ENCODE measurements at regions not wholly inside any gene's neighbourhood (a gene's known extent, or its start where the extent isn't known, plus 50 kb on each side); places are given as distances from the start of the nearest gene placed in this dataset.

GRCh38 chr14:44135972-44136371, 371.1 kb downstream of the FSCB start:
- Histone ChIP-seq H3K36me3 (ENCODE audit: control insufficient read depth, insufficient read depth, low read length) (no peaks in the 10 kb centered on the region), H3K4me1 (no peaks in the 10 kb centered on the region), H3K27me3 (replicated peaks; ENCODE audit: control insufficient read depth, insufficient read depth, low read length) (no peaks in the 10 kb centered on the region), H3K4me3 (ENCODE audit: low read depth, low read length) (no peak overlapping the region), H3K9me3 (no peaks in the 10 kb centered on the region)
- POLR2A ChIA-PET: no interaction called here
- Mint-ChIP-seq H3K27me3 (ENCODE audit: insufficient read depth, unreplicated experiment) (no peaks in the 10 kb centered on the region), H3K4me1 (ENCODE audit: low read depth, unreplicated experiment) (no peaks in the 10 kb centered on the region), H3K4me3 (ENCODE audit: unreplicated experiment) (no peak overlapping the region), H3K27ac (ENCODE audit: unreplicated experiment) (no peak overlapping the region), H3K9me3 (ENCODE audit: unreplicated experiment) (no peaks in the 10 kb centered on the region), H3K36me3 (ENCODE audit: insufficient read depth, unreplicated experiment) (no peaks in the 10 kb centered on the region)
- no TSS peak for BruUV-seq (replicated peaks)
- DNase-seq: no peak
- intact Hi-C loops (cut with micrococcal nuclease; ENCODE audit: unreplicated experiment): no loop called here
- TF ChIP-seq, protein P1, sequence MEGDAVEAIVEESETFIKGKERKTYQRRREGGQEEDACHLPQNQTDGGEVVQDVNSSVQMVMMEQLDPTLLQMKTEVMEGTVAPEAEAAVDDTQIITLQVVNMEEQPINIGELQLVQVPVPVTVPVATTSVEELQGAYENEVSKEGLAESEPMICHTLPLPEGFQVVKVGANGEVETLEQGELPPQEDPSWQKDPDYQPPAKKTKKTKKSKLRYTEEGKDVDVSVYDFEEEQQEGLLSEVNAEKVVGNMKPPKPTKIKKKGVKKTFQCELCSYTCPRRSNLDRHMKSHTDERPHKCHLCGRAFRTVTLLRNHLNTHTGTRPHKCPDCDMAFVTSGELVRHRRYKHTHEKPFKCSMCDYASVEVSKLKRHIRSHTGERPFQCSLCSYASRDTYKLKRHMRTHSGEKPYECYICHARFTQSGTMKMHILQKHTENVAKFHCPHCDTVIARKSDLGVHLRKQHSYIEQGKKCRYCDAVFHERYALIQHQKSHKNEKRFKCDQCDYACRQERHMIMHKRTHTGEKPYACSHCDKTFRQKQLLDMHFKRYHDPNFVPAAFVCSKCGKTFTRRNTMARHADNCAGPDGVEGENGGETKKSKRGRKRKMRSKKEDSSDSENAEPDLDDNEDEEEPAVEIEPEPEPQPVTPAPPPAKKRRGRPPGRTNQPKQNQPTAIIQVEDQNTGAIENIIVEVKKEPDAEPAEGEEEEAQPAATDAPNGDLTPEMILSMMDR (IDR thresholded peaks at IDR 0.05; ENCODE audit: insufficient read depth in 1 of 2, low read depth in 1 of 2, low read length in 1 of 2, severe bottlenecking in 1 of 2, unreplicated experiment in 1 of 2): no peak
- CTCF ChIA-PET: no interaction called here

- Histone ChIP-seq H3K36me3 (ENCODE audit: control insufficient read depth, insufficient read depth, low read length) (no peaks in the 10 kb centered on the region), H3K9me3 (no peaks in the 10 kb centered on the region), H3K4me1 (no peaks in the 10 kb centered on the region), H3K4me3 (ENCODE audit: low read depth, low read length) (no peak overlapping the region), H3K27me3 (replicated peaks; ENCODE audit: control insufficient read depth, insufficient read depth, low read length) (no peaks in the 10 kb centered on the region)
- Mint-ChIP-seq H3K36me3 (ENCODE audit: insufficient read depth, unreplicated experiment) (no peaks in the 10 kb centered on the region), H3K9me3 (ENCODE audit: unreplicated experiment) (no peaks in the 10 kb centered on the region), H3K27me3 (ENCODE audit: insufficient read depth, unreplicated experiment) (no peaks in the 10 kb centered on the region), H3K4me3 (ENCODE audit: unreplicated experiment) (no peak overlapping the region), H3K27ac (ENCODE audit: unreplicated experiment) (no peak overlapping the region), H3K4me1 (ENCODE audit: low read depth, unreplicated experiment) (no peaks in the 10 kb centered on the region)
- DNase-seq: no peak
- TF ChIP-seq, protein P1 (IDR thresholded peaks at IDR 0.05; ENCODE audit: insufficient read depth in 1 of 2, low read depth in 1 of 2, low read length in 1 of 2, severe bottlenecking in 1 of 2, unreplicated experiment in 1 of 2): no peak
- POLR2A ChIA-PET: no interaction called here
- BruUV-seq (replicated peaks): no TSS peak
- intact Hi-C loops (cut with micrococcal nuclease; ENCODE audit: unreplicated experiment): no loop called here
- CTCF ChIA-PET: no interaction called here
Observed at GRCh38 chr14:44131861-44132260, 375.2 kb downstream of the FSCB start.

DNA sequence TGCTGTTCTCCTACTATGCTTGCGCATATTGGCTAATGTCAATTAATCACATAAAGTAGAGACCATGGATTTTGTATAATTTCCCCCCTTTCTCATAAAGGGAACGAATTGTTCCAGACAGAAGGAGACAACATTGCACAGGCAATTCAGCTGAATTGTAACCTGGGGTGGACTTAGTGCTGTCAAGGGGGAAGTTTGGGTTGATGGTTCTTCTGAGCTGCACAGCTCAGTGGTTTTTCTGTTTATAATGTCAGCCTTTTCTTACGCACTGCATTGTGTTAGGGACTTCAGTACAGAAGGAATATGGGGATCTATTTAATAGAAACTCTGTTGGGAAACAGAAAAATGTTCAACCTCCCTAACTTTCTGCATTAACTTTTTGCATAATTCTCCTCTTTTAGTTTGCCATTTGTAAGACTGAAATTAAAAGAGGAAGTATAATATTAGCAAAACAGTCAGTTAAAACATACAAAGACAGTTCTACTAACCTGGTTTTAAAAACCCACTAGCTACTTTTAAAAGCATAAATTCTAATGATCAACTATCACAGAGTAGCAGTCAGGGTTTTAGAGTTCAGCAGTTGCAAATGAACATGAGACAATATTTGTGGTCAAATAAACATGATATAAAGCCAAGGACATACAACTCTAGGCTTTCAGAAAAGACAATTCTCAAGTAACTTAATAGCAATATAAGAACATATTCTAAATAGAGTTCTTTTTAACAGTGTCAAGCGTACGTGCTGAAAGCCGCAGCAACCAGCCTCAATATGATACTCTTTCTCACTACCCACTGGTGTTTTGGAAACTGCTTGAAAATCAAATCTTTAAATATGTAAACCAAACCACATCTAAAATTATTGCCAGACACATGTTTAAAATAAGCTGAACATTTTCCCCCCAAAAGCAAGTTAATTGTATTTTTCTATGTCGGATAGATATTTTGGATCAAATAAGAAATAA, 393.0 kb downstream of the FSCB start:
- ChIA-PET POLR2A (no interaction called here), CTCF (no interaction called here)
- BruUV-seq (replicated peaks): no TSS peak
- peaks cover 22% of the 10 kb centered on the region for H3K9me3 Mint-ChIP-seq (ENCODE audit: unreplicated experiment)
- DNase-seq: no peak
- no peak overlapping the region for H3K27ac Mint-ChIP-seq (ENCODE audit: unreplicated experiment)
- Histone ChIP-seq H3K4me1 (no peaks in the 10 kb centered on the region), H3K27me3 (replicated peaks; ENCODE audit: control insufficient read depth, insufficient read depth, low read length) (no peaks in the 10 kb centered on the region), H3K4me3 (ENCODE audit: low read depth, low read length) (no peak overlapping the region), H3K9me3 (peaks cover 3% of the 10 kb centered on the region; the same call in 1 of the 2 replicates), H3K36me3 (ENCODE audit: control insufficient read depth, insufficient read depth, low read length) (no peaks in the 10 kb centered on the region)
- intact Hi-C loops (cut with micrococcal nuclease; ENCODE audit: unreplicated experiment): no loop called here
- TF ChIP-seq, protein P1 (IDR thresholded peaks at IDR 0.05; ENCODE audit: insufficient read depth in 1 of 2, low read depth in 1 of 2, low read length in 1 of 2, severe bottlenecking in 1 of 2, unreplicated experiment in 1 of 2): no peak
- no peaks in the 10 kb centered on the region for H3K27me3 Mint-ChIP-seq (ENCODE audit: insufficient read depth, unreplicated experiment)
- H3K36me3 Mint-ChIP-seq (ENCODE audit: insufficient read depth, unreplicated experiment): no peaks in the 10 kb centered on the region
- H3K4me1 Mint-ChIP-seq (ENCODE audit: low read depth, unreplicated experiment): no peaks in the 10 kb centered on the region
- no peak overlapping the region for H3K4me3 Mint-ChIP-seq (ENCODE audit: unreplicated experiment)

All from Caco-2 (cell line).